ENCODE measurements at regions not wholly inside any gene's neighbourhood (a gene's known extent, or its start where the extent isn't known, plus 50 kb on each side); places are given as distances from the start of the nearest gene placed in this dataset.

DNA sequence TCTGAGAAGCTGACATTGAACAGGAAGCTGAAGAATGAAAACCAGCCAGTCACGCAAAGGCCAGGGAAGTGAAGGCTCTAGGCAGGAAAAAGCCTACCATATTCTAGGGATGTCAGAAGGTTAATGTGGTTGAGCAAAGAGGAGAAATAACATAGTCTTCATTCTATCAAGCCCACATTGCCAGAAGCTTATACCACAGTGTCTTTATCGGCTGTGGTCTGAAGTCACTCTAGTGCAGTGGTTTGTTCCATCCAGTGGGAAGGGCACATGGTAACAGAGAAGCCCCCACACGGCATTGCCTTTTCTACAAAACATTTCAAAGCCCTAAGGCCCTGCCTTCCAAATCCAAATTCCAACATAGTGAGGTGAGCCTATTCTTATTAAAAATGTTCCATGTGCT, 311.3 kb downstream of the TNS1 start:
- DNase-seq (ENCODE audit: low read depth in 3 of 3, low spot score in 1 of 3), result no peak

DNA sequence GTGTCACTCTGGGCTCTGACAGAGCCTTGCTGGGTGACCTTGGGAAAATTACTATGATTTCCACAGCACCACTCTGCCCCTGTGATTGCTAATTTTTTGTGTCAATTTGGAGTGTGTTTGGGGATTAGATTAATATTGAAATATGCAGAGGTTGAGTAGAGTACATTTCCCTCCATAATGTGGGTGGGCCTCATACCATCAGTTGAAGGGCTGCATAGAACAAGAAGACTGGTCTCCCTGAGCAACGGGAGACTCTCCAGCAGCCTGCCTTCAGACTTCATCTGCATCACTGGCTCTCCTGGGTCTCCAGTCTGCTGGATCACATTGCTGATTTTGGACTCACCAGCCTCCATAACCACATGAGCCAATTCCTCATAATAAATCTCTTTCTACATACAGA, 313.7 kb downstream of the TNS1 start:
- no peak for DNase-seq (ENCODE audit: low read depth in 3 of 3, low spot score in 1 of 3)

DNA sequence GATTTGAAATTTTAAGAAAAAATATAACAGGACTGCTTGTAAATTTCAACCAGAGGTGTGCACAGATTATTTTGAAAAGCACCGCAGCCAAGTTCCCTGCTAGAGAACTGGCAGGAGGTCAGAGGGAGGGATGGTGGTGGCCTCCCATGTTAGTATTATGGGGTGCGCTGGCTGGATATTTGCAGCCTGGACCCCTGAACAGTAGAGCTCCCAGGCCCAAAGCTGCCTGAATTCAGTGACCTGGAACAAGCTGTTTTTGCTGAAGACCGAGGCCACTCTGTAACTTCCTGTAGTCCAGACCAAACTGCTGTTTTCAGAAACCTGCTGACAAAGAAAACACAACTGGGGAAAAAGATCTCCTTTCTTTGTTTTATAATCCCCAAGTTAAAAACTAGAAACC, 314.3 kb downstream of the TNS1 start:
- DNase-seq (ENCODE audit: low read depth in 3 of 3, low spot score in 1 of 3), result no peak

DNA sequence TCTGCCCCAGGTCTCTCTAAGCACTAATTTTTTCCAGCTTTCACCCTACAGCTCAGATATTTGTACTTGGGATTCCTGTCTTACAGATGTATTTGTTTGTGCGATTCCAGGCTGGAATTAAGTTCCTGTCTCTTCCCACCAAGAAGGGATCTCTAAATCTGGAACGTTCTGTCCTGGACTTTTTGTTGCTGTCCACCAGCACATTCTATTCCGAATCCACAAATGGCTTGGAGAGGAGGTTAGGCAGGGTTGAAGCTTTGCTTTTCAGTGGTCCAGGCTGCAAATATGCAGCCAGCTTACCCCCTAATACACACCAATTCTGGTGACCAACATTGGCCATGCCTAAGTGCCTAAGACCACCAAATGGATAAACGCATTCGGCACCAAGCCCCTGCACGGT, 315.0 kb downstream of the TNS1 start:
- DNase-seq (ENCODE audit: low read depth in 3 of 3, low spot score in 1 of 3), result no peak

DNA sequence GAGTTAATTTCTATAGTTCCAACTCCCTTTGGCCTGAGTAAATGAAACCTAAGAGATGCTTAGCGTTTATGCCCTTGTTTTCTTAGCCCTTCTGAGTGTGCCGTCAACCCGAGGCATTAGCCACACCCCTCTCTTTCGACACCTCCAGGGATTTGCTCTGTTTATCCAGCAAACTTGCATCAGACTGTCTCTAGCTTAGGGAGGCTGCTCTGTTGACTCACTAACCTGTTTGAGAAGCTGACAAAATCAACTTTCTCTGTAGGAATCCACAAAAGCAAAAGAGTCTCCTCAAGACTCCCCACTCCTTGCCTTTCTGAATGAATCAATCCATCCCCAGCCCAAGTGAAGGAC, 317.6 kb downstream of the TNS1 start:
- no peak for DNase-seq (ENCODE audit: low read depth in 3 of 3, low spot score in 1 of 3)

DNA sequence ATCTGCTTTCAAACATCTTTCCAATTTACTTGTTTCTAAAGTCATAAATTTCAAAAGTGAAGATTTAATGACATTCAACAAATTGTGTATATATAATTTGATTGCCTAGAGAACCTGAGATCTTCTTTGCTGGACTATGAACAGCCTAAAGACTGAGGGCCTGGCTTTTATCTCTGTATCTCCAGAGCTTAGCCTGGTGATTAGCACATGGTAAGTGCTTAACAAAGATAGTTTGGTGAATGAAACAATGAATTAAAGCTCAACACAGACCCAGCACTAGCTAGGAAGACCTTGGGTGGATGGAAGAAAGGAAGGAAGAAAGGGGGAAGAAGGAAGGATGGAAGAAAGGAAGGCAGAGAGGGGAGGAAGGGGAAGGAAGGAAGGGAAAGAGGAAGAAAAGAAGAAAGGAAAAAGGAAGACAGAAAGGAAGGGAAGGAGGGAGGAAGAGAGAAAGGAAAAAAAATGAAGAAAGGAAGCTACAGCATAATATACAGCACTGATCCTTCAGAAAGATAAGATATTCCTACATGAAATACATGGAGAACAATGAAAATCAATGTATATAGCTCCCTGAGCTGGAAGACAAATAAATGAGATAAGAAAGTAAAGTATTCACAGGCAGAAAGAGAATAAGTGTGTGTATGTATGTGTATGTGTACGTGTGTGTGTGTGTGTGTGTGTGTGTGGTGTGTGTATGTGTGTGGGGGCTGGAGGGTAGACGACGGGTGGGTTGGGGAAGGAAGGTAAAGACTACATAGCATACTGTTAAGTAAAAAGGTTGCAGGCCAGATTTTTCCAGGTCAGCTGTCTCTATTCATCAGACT, 318.2 kb downstream of the TNS1 start:
- no peak for DNase-seq (ENCODE audit: low read depth in 3 of 3, low spot score in 1 of 3)

- DNase-seq (ENCODE audit: low read depth in 3 of 3, low spot score in 1 of 3), result no peak
Observed at GRCh38 chr2:217683106-217683870, 319.5 kb downstream of the TNS1 start.

- DNase-seq (ENCODE audit: low read depth in 3 of 3, low spot score in 1 of 3), result no peak
Observed at GRCh38 chr2:217681791-217682190, 321.0 kb downstream of the TNS1 start.

GRCh38 chr2:217680381-217680780, 322.4 kb downstream of the TNS1 start:
- no peak for DNase-seq (ENCODE audit: low read depth in 3 of 3, low spot score in 1 of 3)

GRCh38 chr2:217673627-217674026, 329.2 kb downstream of the TNS1 start:
- no peak for DNase-seq (ENCODE audit: low read depth in 3 of 3, low spot score in 1 of 3)

DNA sequence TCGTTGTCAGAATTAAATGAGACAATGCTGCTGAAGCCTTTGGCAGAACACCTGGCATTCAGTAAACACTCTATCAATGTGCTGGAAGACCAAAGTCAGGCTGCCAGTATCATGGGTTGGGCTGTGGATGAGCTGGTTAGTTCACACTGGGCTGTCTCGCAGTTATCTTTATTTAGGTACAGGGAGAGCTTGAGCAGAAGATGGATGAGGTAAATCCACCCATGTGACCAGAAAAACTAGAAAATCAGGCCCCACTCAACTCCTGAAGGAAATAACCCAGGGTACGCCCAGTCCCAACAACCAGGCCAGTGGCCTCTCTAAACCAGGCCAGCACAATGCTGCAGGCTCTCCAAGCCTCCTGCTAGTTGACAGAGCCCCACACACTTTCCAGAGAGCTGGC, 330.3 kb downstream of the TNS1 start:
- no peak for DNase-seq (ENCODE audit: low read depth in 3 of 3, low spot score in 1 of 3)

DNA sequence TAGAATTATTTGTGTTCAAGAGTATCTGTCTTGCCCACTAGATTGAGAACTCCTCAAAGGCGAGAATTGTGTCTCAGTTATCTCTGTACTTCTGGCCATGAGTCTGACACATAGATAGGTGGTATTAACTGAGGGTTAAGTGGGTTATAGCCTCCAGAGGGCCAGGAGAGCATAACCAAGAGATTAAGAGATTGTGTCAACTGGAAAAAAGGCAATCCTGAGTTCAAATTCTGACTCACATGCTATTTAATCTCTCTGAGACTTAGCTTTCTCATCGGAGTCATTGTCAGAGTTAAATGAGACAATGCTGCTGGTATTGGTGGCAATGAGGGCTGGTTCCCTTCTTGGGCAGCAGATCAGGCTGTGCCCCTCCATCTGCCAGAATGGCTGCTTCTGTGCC, 330.9 kb downstream of the TNS1 start:
- DNase-seq (ENCODE audit: low read depth in 3 of 3, low spot score in 1 of 3), result no peak

DNA sequence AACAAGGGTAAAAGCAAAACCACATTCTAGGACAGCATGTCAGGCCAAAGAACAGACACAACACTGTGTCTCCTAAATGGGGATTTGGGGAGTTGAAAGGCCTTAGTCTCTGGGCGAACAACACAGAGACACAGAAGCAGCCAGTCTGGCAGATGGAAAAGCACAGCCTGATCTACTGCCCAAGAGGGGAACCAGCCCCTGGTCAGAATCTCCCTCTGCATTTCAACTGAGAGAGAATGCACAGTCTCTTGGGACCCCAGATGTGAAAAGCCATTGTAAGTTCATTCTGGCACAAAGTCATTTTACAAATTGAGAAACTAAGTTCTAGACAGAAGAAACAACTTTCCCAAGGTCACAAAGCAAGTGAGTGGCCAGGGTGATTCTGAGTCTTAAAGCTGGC, 331.7 kb downstream of the TNS1 start:
- no peak for DNase-seq (ENCODE audit: low read depth in 3 of 3, low spot score in 1 of 3)

- no peak for DNase-seq (ENCODE audit: low read depth in 3 of 3, low spot score in 1 of 3)
Observed at GRCh38 chr2:217669831-217670230, 333.0 kb downstream of the TNS1 start.

GRCh38 chr2:217667512-217667911, 335.3 kb downstream of the TNS1 start:
- DNase-seq (ENCODE audit: low read depth in 3 of 3, low spot score in 1 of 3), result no peak

DNA sequence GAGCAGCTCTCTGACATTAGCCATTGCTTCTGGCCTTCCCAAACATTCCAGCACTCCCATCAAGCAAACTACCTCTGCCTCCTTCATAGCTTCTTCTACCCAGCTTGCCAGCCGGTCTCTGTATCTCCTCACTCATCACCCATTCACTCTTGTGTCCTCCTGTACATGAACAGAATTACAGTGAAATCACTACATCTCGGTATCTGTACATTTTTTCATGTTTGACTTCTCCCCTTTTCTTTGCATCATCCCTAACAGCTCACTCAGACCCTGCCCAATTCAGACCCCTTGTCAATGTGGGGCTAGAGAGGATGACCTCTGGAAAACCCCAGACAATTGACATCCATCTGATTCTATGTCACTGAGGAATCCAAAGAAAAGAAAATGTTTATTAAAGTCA, 335.8 kb downstream of the TNS1 start:
- DNase-seq (ENCODE audit: low read depth in 3 of 3, low spot score in 1 of 3), result no peak

GRCh38 chr2:217666338-217666737, 336.5 kb downstream of the TNS1 start:
- DNase-seq (ENCODE audit: low read depth in 3 of 3, low spot score in 1 of 3), result no peak

DNA sequence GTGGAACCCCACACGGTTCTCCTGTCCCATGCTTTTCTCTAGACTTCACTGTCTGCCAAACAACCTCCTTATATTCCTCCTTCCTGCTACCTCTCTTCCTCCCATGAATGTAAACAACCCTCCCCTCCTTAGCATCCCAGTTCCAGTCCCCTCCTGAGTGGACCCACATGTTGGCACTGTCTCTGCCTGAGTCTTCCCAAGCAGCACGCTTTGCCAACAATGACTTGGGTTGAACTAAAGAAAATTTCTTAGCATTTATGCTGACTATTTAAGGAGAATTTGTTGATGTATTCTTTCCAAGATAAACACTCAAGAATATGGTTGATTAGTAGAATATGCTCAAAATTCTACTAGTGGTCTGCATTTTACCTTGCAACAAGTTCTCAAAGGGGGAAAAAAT, 338.0 kb downstream of the TNS1 start:
- DNase-seq (ENCODE audit: low read depth in 3 of 3, low spot score in 1 of 3), result no peak

DNA sequence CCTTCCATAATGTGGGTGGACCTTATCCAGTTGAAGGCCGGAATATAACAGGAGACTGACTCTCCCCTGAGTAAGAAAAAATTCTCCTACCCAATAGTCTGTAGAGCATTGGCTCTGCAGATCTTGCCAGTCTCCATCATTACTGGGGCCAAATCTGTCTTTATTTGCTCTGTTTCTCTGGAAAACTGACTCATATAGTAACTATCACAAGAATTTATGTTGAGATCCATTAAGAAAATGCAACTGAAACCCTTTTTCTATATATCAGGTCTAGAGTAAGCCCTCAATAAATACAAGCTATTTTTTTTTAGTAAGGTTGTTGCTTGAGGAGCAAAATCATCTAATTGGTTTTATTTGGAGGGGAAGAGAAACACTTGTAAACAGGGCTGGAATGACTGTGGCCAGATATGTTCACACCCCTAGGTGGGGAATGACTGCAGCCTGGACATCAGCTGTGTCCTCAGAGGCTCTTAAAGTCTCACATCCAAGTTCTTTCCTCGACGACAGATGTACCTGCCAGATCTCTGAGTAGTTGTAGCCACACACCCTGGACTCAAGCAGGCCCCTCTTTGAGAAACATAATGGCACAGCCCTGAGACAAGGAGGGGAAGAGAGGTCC, 339.7 kb downstream of the TNS1 start:
- DNase-seq (ENCODE audit: low read depth in 3 of 3, low spot score in 1 of 3), result no peak

- DNase-seq (ENCODE audit: low read depth in 3 of 3, low spot score in 1 of 3), result no peak
Observed at GRCh38 chr2:217661378-217661777, 341.4 kb downstream of the TNS1 start.

GRCh38 chr2:217660423-217660822, 342.4 kb downstream of the TNS1 start:
- no peak for DNase-seq (ENCODE audit: low read depth in 3 of 3, low spot score in 1 of 3)

- no peak for DNase-seq (ENCODE audit: low read depth in 3 of 3, low spot score in 1 of 3)
Observed at GRCh38 chr2:217658806-217659205, 344.0 kb downstream of the TNS1 start.

Data from stimulated activated CD4-positive, alpha-beta T cell treated with anti-CD3 and anti-CD28 coated beads, TNF-alpha, amount 100 ng/mL, for 1 hour (primary cell).